HCT116 (cell line): ENCODE measurements at regions not wholly inside any gene's neighbourhood (a gene's known extent, or its start where the extent isn't known, plus 50 kb on each side); places are given as distances from the start of the nearest gene placed in this dataset.

Experiments used
- CTCF ChIP-seq, 3 experiments: fragments of 200-600 bp in 1 of 3; sonication (generic) in 1 of 3; IDR thresholded peaks in 2 of 3; conservative IDR thresholded peaks in 1 of 3; 2 replicates each; pipeline ENCODE4 v1.5.1; 2012 to 2017; ENCODE audit warnings: low read depth in 2 of 3, low read length in 2 of 3, antibody characterized with exemption in 1 of 3, borderline replicate concordance in 1 of 3, control low read depth in 1 of 3, mild to moderate bottlenecking in 1 of 3, mixed read lengths in 1 of 3, mixed run types in 1 of 3, moderate library complexity in 1 of 3; ENCODE audit not compliant: insufficient read depth in 1 of 3
- EGR1 ChIP-seq: IDR thresholded peaks from 2 replicates; pipeline ENCODE4 v1.6.1; 2012; ENCODE audit warnings: low read depth
- EZH2 ChIP-seq: fragments of 200-600 bp; sonication (generic); IDR thresholded peaks from 2 replicates; pipeline ENCODE4 v1.6.1; 2017; ENCODE audit warnings: antibody characterized with exemption, mixed run types
- EZH2phosphoT487 ChIP-seq: fragments of 200-600 bp; IDR thresholded peaks from 2 replicates; pipeline ENCODE4 v1.6.1; 2018; ENCODE audit warnings: antibody characterized with exemption, borderline replicate concordance
- MAX ChIP-seq: IDR thresholded peaks from 2 replicates; pipeline ENCODE4 v1.6.1; 2012
- POLR2A ChIP-seq: IDR thresholded peaks from 2 replicates; pipeline ENCODE4 v1.7.0; 2011; ENCODE audit warnings: borderline replicate concordance; ENCODE audit not compliant: insufficient read depth, insufficient read length; ENCODE audit errors: extremely low read depth
- POLR2AphosphoS5 ChIP-seq: IDR thresholded peaks from 2 replicates; pipeline ENCODE4 v1.6.1; 2011; ENCODE audit warnings: mild to moderate bottlenecking, low read depth, low read length, moderate library complexity
- REST ChIP-seq: IDR thresholded peaks from 2 replicates; pipeline ENCODE4 v1.6.1; 2012; ENCODE audit warnings: low read depth
- SRF ChIP-seq: IDR thresholded peaks from 2 replicates; pipeline ENCODE4 v1.6.1; 2012; ENCODE audit warnings: low read depth
- YY1 ChIP-seq: IDR thresholded peaks from 2 replicates; pipeline ENCODE4 v1.6.1; 2011; ENCODE audit warnings: low read length, low read depth, moderate library complexity, mild to moderate bottlenecking; ENCODE audit not compliant: insufficient replicate concordance; ENCODE audit errors: extremely low read depth
- ZBTB33 ChIP-seq: IDR thresholded peaks from 2 replicates; pipeline ENCODE4 v1.6.1; 2011; ENCODE audit warnings: mild to moderate bottlenecking, low read length, moderate library complexity; ENCODE audit not compliant: insufficient replicate concordance; ENCODE audit errors: extremely low read depth

GRCh38 chr6:11419763-11420453, 117.6 kb upstream of the TMEM170B start:
- TF ChIP-seq REST (no peak), CTCF (IDR thresholded peaks at IDR 0.05 in 2 of 3, conservative IDR thresholded peaks at IDR 0.05 in 1 of 3; ENCODE audit: borderline replicate concordance in 1 of 3, insufficient read depth in 1 of 3, low read depth in 2 of 3, low read length in 2 of 3) (no peak), POLR2A (no peak), EGR1 (no peak), MAX (no peak), YY1 (no peak), POLR2AphosphoS5 (no peak), EZH2phosphoT487 (no peak), ZBTB33 (no peak), EZH2 (no peak), SRF (no peak)
